Hematopoietic multipotent progenitor cell treated with erythropoietin and hydrocortisone succinate and interleukin-3 and kit ligand, for 17 days (in vitro differentiated cells): ENCODE measurements at regions not wholly inside any gene's neighbourhood (a gene's known extent, or its start where the extent isn't known, plus 50 kb on each side); places are given as distances from the start of the nearest gene placed in this dataset.
A peak's percentile ranks its signal among the peaks of the same experiment; 100 is the strongest.
"Not testable (repeated sequence)": the region's sequence is repeated elsewhere in the genome, so short reads cannot be mapped to it uniquely, and the experiment has no call there.

Source experiments
- DNase-seq: peaks from one replicate; pipeline ENCODE4 v3.0.0-alpha.2; 2015; ENCODE audit warnings: low spot score

DNA sequence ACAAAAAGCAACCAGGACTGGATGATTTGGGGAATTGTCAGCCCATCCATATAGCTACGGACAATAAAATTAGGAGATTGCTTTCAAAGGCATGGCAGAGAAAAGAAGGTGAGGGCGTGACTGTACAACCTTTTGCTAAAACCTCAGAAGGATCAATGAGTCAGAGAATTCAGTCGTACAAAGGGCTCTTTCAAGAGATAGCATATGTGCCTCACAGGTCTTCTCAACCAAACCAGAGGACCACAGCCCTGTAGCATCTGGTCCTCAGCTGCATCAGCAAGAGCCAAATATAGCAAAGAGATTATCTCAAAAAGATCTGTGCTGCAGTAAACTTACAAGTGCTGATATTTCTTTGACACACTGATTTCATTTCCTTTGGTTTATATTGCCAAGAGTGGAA is 149.9 kb upstream of the RAB6C start:
- no peak for DNase-seq

DNA sequence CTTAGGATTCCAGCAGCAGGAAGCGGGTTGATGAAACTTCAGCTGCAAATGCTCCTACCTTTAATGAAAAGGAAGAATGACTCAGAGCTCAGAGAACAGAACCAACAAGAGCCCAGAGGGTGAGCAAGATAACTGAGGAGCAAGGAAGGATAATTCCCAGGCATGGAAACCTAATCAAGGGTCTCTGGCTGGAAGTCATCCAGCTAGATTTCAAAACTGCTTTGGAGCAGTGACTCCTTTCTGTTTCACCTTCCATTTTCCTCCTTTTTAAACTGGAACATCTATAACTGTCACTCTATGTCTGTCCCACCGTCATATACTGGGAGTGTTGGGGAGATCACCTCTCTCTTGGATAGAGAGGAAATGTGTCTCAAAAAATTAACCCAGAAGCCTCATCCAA is 148.4 kb upstream of the RAB6C start:
- no peak for DNase-seq

DNA sequence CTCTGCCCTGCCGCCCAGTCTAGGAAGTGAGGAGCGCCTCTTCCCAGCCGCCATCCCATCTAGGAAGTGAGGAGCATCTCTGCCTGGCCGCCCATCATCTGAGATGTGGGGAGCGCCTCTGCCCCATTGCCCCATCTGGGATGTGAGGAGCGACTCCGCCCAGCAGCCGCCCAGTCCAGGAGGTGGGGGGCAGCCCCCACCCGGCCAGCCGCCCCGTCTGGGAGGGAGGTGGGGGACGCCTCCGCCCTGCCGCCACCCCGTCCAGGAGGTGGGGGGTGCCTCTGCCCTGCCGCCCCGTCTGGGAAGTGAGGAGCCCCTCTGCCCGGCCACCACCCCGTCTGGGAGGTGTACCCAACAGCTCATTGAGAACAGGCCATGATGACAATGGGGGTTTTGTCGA is 146.0 kb upstream of the RAB6C start:
- DNase-seq, result not testable (repeated sequence)

DNA sequence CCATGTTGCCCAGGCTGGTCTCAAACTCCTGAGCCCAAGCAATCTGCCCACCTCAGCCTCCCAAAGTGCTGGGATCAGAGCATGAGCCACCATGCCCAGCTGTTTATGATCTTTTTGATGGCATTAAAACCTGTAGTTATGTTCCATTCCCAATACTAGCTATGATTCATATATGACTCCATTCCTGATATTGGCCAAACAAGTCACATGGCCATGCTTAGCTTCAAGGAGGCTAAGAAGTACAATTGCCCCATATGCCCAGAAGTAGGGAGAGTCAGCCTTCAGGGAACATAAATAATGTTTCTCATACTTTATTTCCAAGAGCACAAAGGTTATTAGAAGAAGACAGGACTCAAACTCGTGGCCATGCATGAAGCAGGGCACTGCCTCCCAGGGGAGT is 132.4 kb upstream of the RAB6C start:
- DNase-seq, result no peak

DNA sequence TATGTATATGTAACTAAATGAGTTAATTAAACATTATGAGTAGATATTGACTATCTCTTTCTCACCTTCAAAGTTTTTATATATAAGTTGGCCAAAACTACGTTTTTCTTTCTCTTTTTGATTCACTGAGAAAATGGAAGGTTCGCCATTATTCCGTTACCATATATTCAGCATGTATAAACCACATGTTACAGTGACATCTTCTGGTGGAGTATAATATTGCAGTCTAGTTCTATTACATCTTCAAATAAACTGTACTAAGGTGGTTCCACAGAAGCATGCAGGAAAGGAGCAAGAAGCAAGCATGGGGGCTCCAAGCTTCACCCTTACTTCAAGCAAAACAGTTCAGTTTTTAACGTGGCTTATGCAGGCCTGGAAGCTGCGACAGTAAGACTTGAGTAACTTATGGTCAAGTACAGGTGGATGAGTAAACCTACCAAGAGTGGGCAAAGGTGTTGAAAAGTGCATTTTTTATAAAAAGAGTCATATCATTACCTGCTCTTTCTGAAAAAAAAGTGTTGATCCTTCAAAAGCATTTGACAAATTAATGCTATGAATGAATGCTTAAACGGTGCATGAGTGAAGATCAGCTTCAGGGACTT is 129.8 kb upstream of the RAB6C start:
- DNase-seq, result peak; percentile 65

DNA sequence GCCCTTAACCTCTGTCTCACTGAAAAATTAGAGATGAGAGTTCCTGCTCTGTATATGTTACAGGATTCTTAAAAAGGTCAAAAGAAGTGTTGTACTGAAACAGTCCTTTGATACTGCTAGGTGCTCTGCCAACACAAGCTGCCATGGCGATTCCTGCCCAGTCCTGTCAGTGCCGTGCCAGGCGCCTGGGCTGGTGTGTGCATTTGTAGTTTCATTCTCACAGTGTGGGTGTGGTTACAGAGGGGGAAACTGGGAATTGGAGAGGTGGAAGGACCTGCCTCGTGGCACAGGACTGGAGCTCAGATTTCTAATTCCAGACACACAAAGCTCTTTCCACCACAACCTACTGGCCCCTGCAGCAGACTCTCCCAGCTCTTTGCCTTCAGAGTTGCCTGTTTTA is 122.3 kb upstream of the RAB6C start:
- no peak for DNase-seq

DNA sequence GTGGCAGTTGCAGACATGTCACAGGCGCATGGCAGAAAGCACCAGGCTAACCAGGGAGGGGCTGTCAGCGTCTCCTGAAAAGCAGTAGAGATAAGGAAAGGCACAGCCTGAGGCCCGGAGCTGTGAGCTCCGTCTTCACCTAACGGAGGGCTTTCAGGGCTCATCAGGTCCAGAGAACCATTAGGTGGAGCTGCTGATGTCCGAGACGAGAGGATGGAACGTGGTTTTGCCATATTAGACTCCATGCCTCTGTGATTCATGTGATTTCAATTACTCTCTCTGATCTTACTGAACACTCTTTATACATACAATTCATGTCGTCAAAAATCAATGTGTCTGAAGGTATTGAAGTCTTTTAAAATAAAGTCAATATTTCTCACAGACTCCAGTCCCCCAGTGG is 120.3 kb upstream of the RAB6C start:
- DNase-seq, result no peak

DNA sequence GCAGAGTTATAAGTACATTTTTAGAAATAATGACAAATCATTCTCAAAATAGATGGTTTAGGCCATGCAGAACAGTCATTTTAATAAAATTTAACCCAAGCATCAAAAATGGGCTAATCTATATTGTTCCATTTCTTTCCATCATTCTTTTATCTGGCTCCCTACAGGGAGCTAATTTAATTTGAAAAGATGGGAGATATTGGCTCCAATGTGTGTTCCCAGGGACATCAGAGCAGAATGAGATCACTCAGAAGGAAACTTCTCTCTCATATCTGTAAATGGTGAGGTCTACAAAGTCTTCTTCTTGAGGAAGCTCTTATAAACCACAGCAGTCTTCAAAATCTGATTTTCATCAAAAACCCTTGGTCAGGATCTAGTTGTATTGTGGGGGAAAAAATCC is 119.4 kb upstream of the RAB6C start:
- DNase-seq, result no peak

DNA sequence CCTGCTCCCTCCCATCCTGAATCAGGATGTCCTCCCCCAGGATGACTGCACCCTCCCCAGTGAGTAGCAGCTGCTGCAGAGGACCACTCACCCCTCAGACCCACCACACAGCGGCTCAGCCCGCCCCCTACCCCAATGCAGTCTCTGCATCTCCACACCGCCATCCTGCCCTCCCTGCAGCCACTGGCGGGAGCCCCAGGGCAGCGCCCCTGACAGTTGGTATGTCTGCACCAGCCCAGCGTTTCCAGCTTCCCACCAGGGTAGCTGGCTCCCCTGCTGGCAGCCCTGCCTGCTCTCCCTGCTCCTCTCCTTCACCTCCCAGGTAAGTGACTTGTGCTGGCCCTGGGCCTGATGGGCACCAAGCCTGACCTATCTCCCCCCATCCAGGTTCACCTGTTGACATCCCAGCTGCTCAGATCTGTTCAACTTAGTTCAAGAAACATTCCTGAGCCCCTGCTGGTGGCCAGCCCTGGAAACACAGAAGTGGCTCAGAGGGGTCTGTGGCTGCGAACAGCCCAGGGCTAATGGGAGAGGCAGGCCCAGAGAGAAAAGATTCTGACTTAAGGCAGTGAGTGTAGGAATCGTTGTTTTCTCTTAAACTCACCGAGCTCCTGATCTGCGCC is 117.7 kb upstream of the RAB6C start:
- no peak for DNase-seq

DNA sequence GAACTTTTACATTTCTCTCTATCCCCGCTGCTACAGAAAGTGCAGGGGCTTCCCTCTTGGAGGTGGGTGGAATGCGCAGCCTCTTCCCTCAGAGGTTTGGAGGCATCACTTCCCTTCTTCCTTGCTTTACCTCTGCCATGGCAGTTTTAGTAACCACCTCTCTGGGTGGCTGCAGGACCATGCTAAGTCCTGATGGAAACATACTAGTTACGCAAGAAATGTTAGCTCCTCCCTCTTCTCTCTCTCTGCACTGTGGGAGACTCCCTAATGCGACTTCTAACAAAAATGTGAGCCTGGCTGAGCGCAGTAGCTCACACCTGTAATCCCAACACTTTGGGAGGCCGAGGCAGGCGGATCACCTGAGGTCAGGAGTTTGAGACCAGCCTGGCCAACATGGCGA is 116.8 kb upstream of the RAB6C start:
- DNase-seq, result no peak

DNA sequence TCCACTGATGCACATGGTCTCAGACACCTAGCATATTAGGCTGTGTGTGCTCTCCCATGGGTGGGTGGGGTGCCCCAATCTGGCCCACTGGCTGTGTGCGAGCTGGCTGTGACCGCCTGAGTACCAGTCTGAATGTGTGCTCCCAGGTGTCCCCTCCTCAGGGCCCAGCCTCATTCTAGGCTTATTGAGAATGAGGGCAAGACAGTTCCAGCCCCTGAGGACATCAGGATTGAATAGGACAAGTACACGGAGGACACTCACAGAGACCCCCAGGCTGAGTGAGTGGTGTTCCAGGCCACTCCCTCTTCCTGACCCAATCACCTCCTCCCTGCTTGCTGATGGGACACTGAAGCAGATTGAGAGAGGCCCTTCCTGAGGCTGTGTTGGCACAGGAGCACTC is 116.1 kb upstream of the RAB6C start:
- DNase-seq, result no peak

DNA sequence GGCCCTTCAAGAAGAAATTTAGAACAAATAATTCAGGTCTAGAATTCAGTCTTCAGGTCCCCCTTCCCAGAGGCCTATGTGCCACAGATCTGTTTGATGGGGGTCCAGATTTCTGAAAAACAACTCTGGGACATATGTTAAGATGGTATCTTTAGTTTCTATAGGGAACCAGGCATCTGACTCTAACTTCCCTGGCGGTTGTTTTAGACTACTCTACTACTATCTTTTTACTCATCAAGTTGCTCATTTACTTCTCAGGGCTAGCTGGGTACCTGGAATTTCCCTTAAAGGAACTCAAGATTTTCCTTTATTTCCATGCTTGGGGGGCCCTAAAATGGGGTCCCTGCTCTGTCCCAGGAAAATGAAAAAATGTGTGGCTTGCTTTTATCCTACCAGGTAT is 114.7 kb upstream of the RAB6C start:
- no peak for DNase-seq

DNA sequence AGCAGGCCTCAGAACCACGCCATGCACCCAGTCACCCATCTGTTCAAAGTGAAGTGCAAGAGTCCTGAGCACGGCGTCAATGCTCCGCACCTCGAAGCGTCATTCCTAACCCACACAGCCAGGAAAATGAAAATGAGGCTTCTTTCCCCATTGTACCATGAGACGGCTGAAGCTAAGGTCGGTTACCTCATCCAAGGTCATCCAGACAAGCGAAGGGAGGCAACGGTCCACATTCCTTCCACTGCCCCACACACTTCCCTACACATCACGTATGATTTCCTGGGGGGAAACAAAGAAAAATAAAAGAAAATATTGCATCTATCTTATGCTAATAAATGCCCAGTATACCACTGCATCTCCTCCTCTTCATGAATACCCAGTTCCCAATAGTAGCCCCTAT is 113.5 kb upstream of the RAB6C start:
- no peak for DNase-seq

DNA sequence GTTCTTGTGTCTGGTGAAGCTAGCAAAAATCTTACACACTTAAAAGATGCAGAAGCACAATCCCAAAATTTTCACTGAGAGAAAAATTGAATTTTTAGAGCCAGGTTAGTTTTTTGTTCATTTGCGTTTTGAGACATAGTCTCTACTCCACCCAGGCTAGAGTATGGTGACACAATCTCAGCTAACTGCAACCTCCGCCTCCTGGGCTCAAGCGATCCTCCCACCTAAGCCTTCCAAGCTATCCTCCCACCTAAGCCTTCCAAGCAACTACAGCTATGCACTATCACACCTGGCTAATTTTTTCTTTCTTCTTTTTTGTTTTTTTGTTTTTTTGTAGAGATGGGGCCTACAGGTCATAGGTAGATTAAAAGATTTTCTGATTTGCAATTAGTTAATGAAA is 113.1 kb upstream of the RAB6C start:
- DNase-seq, result no peak

DNA sequence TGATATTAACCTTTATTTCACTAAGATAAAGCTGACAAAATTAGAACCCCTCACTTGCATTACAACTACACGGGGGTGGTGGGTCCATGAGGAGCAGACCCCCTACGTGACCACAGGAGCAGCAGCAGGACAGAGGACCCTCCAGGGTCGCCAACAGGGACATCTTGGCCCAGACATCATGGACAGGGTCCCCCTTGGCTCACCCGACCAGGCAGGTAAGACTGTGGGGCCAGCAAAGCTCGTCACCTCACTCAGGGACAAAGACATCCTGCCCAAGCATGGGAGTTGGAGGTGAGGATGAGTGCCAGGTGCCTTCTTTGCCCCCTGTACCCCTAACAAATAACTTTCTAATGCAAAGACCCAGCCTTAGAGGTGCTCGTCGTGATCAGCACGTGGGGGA is 111.3 kb upstream of the RAB6C start:
- DNase-seq, result no peak

DNA sequence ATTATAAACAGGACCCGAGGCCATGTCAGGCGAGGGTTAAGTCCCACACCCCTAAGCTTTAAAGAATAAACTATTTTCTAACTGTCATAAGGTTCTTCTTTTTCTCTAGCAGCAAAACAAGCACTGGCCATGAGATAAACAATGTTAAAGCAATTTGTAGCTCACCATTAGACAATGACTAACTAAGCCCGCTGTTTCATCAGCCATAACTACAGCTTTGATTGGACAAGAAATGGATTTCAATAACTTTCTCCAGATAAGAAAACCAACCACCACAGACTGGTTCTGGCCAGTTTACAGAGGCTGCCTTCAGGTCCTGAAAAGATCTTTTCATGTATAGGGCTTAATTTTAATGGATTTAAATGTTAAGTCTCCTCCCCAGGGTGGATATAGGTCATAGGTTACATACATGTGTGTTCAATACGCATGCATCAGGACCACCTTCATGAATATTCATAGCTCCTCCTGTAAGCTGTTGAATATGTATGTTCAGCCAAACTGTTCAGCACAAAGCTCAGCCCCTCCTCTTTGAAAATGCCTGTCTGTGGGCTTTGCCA is 108.7 kb upstream of the RAB6C start:
- no peak for DNase-seq

DNA sequence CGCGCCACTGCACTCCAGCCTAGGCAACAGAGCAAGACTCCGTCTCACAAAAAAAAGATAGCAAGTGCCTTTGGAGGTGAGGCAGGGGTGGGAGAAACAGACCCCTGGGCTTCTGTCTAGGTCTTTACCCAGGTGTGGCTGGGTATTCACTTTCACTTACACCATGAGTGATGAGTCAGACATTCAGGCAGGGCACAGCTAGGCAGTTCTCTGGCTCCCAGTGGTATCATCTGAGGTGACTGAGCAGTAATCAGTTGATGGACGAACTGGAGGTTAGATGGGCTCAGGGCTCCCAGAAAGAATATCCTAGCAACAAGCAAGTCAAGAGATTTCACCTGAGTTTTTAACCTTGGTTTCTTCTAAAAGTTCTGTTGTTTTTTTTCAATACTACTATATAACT is 107.0 kb upstream of the RAB6C start:
- no peak for DNase-seq

DNA sequence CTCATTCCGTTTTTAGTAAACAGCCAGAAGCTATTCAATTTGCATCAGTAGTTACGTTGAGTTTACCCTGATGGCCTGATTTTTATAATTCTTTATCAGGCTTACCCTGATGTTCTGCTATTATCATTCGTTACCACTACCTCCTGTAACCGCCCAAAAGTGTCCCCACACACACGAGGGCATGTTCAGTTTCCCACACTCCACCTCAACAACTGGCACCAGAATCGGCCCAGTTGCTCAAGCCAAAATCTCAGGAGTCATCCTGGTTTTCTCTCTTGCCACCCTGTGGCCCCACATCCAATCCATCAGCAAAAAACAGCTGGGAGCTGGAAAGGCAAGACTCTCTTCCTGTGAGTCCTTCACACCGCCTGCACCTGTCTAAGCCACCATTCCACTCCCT is 102.9 kb upstream of the RAB6C start:
- no peak for DNase-seq

DNA sequence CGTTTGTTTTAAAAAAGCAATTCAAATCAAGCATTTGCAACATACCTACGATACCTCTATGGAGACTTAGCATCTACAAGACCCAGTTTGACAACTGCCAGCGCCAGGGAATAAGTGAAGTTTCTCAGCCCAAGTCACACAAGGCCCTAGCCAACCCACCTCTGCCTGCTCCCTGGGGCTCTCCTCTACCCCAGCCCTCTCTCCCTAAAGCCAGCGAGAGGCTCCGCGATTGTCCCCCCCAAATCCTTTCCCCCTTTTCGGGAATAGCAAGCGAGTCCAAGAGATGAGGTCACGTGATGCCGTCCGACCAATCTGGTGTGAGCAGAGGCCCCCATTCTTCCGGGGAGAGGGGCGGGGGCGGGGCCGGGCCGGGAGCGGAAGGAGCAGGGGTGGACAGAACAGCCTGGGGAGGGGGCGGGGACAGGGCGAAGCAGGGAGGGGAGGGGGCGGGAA is 102.2 kb upstream of the RAB6C start:
- DNase-seq, result peak; percentile 57

DNA sequence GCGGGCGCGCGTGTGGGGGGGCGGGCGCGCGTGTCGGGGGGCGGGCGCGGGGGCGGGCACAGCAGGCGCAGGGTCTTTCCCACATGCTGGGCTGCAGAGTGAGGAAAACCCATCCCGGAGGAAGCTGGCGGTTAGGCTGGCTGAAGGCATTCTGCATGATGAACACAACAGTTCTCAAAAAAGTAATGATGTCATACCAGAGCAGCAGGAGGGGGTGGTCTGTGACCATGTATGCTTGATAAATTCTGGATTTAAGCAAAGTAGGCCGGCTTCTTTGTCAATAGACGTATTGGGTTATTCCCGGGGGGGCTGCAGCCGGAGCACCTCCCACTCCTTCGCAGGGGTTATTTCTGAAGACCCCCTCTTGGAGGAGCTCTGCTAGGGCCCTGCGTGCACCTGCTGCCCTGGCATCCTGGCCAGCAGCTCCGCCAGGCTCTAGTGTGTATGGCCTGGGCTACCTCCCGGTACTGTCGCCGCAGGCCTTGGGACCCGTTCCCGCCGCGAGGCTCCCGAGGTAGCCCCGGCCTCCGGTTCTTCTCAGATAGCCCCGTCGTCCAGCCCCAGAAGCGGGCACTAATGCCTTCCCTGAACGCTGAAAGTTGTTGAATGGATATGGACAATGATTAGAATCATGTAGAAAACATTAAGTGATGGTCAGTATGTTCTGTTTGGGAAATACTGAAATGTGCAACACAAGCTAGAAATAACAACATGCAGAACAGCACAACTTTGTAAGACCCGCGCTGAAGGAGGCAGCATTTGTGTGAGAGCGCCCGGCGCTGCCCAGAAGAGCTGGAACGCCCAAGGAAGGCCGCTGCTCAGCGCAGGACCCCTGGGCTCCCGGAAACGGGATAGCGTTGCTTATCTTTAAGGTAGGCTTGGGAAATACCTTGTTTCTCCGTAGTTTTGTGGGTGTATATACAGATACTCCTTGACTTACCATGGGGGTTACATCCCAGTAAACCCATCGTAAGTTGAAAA is 101.4 kb upstream of the RAB6C start:
- DNase-seq, result peak; percentile 7

DNA sequence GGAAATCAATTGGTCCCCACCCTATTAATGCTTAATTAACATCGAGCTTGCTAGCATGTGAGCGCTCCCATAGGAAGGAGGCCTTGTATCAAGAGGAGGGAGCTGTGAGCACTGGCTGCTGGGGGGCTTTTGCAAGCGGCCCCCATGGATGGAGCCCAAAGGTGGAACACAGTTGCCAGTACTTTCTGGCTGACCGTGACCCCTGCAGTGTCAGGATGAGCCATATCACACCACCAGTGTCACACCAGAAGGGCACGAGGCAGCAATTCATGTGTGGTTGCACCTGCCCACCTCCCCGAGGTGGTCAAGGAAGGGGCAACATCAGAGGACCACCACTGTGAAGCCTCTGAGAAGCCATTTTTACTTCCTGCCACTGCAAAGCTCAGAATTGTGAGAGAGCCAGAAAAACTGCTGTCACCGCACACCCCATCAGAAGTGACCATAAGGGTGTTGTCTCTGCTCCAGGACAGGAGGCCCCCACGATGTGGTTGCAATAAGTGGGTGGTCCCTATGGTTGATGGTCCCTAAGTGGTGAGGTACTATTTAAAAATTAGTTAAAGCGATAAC is 99.8 kb upstream of the RAB6C start:
- no peak for DNase-seq

DNA sequence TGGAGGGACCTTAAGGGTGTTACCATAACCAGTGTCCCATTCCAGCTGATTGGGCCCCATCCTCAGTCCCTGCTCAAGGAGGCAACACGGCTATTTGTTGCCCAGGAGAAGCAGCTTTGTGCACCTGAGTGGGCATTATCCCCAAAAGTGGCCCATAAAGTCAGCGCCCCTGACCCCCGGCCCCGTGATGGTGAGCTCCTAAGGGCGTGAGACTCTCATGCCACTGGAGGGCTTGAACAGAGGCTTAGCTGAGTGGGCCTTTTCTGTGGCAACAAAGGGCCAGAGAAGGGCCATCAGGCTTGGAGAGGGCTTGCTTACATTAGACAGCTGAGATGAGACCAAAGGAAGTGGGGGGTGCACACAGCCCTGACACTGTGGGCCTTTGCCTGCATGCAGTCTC is 99.2 kb upstream of the RAB6C start:
- DNase-seq, result no peak

DNA sequence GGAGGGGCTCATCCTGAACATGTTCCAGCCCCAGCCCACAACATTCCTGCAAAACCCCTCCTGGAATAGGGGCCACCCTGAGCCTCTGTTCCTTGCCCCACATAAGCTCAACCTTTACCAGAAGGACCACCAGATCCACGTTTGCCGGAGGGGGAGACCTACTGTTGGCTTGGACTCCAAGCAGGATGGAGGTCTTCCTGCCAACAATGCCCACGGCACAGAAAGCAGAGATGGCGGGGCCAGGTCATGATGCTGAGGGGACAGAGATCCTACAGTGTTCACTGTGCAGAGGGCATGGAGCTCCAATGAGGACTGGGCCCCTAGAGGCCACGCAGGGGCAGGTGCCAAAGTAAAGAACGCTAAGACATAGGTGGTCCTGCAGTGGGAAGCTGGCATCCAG is 98.5 kb upstream of the RAB6C start:
- DNase-seq, result no peak
